SU-DHL-6 (cell line): ENCODE measurements at regions not wholly inside any gene's neighbourhood (a gene's known extent, or its start where the extent isn't known, plus 50 kb on each side); places are given as distances from the start of the nearest gene placed in this dataset.

Experiments used
- H2AFZ ChIP-seq: fragments of 200-600 bp; sonication (generic); 2 replicates; pipeline ENCODE4 v1.6.1; 2014; ENCODE audit warnings: low read depth, mild to moderate bottlenecking, moderate library complexity, mixed read lengths, antibody characterized with exemption, low read length; ENCODE audit not compliant: severe bottlenecking
- H3F3A ChIP-seq: fragments of 200-600 bp; shearing (Covaris generic); 2 replicates; pipeline ENCODE4 v1.6.0; 2016; ENCODE audit warnings: antibody characterized with exemption, mild to moderate bottlenecking; ENCODE audit not compliant: insufficient read depth
- H3K27ac ChIP-seq: fragments of 200-600 bp; sonication (generic); 2 replicates; pipeline ENCODE4 v1.5.1; 2016; ENCODE audit warnings: low read depth, mild to moderate bottlenecking, low read length, moderate library complexity, mixed read lengths
- H3K27me3 ChIP-seq: fragments of 200-600 bp; sonication (generic), shearing (Covaris generic); 2 replicates; pipeline ENCODE4 v1.6.0; 2014; ENCODE audit warnings: mild to moderate bottlenecking, low read length
- H3K36me3 ChIP-seq: fragments of 200-600 bp; sonication (generic); 2 replicates; pipeline ENCODE4 v1.6.1; 2014; ENCODE audit warnings: mild to moderate bottlenecking, low read length, mixed read lengths
- H3K4me2 ChIP-seq: fragments of 300-600, 200-600 bp; shearing (Covaris generic), sonication (generic); 2 replicates; pipeline ENCODE4 v1.6.0; 2014; ENCODE audit warnings: low read length, low read depth, mild to moderate bottlenecking; ENCODE audit not compliant: poor library complexity, severe bottlenecking
- H3K4me3 ChIP-seq: fragments of 200-600 bp; sonication (generic); 2 replicates; pipeline ENCODE4 v1.5.1; 2014; ENCODE audit warnings: antibody characterized with exemption, low read length, mild to moderate bottlenecking, mixed read lengths; ENCODE audit not compliant: insufficient read depth, poor library complexity, severe bottlenecking
- H3K79me2 ChIP-seq: fragments of 200-600 bp; sonication (generic); 2 replicates; pipeline ENCODE4 v1.6.1; 2014; ENCODE audit warnings: mild to moderate bottlenecking, low read length, moderate library complexity; ENCODE audit not compliant: insufficient read depth
- H3K9ac ChIP-seq: fragments of 200-600 bp; sonication (generic); 2 replicates; pipeline ENCODE4 v1.7.0; 2014; ENCODE audit warnings: mild to moderate bottlenecking, low read length
- H3K9me2 ChIP-seq: fragments of 200-600 bp; sonication (generic); replicated peaks from 2 replicates; pipeline ENCODE4 v1.6.1; 2014; ENCODE audit warnings: low read length; ENCODE audit not compliant: insufficient read depth
- H3K9me3 ChIP-seq: fragments of 200-600 bp; sonication (generic); 2 replicates; pipeline ENCODE4 v1.6.1; 2014; ENCODE audit warnings: low read length, mixed read lengths; ENCODE audit not compliant: insufficient read depth
- H4K20me1 ChIP-seq: fragments of 200-600 bp; sonication (generic); 2 replicates; pipeline ENCODE4 v1.6.1; 2014; ENCODE audit warnings: low read depth, mild to moderate bottlenecking, antibody characterized with exemption, low read length, moderate library complexity, mixed read lengths
- EZH2phosphoT487 ChIP-seq: fragments of 200-600 bp; sonication (generic), shearing (Covaris generic); conservative IDR thresholded peaks from 2 replicates; pipeline ENCODE4 v1.6.1; 2018; ENCODE audit warnings: mild to moderate bottlenecking, antibody characterized with exemption, low read length, moderate library complexity, mixed read lengths
- TF ChIP-seq, protein P1 (sequence below): fragments of 200-600 bp; sonication (generic); IDR thresholded peaks from one replicate; pipeline ENCODE4 v1.5.1; 2017; ENCODE audit warnings: antibody characterized with exemption, mild to moderate bottlenecking, low read length, moderate library complexity; ENCODE audit not compliant: insufficient read depth, poor library complexity, severe bottlenecking

DNA sequence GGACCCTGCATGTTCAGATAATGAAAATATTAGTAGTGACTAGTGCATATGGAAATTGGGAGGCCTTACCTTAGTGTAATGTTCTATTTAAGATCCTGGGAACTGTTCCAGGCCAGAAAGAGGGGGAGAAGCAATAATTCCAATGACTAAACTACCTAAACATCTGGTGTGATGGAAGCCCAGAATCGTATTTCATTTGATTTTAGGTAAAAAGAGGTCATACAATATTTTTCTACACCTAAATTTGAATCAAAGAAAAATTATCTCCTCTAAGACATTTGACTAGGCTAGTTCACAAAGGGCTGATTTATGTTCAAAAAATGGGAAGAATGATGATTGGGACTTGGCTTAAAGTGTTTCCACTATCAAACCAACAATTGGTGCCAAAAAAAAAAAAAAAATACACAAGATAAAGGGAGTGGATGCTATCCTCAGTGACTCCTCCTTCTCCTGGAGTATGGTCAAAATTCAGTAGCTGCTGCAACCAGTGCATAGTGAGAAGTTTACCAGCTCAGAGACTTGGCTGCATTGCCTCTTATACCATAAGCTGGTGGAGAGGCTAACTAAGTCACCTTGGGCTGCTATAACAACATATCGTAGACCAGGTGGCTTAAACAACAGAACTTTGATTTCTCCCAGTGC, 1038.3 kb upstream of the ACVR2A start:
- Histone ChIP-seq H4K20me1 (no peaks in the 10 kb centered on the region), H3K9me3 (no peaks in the 10 kb centered on the region), H3K36me3 (no peaks in the 10 kb centered on the region), H3K79me2 (no peaks in the 10 kb centered on the region), H2AFZ (no peak overlapping the region), H3K4me3 (no peak overlapping the region), H3F3A (no peaks in the 10 kb centered on the region), H3K27me3 (no peaks in the 10 kb centered on the region), H3K9me2 (no peaks in the 10 kb centered on the region), H3K4me2 (no peak overlapping the region), H3K27ac (no peak overlapping the region), H3K9ac (no peak overlapping the region)
- TF ChIP-seq, protein P1, sequence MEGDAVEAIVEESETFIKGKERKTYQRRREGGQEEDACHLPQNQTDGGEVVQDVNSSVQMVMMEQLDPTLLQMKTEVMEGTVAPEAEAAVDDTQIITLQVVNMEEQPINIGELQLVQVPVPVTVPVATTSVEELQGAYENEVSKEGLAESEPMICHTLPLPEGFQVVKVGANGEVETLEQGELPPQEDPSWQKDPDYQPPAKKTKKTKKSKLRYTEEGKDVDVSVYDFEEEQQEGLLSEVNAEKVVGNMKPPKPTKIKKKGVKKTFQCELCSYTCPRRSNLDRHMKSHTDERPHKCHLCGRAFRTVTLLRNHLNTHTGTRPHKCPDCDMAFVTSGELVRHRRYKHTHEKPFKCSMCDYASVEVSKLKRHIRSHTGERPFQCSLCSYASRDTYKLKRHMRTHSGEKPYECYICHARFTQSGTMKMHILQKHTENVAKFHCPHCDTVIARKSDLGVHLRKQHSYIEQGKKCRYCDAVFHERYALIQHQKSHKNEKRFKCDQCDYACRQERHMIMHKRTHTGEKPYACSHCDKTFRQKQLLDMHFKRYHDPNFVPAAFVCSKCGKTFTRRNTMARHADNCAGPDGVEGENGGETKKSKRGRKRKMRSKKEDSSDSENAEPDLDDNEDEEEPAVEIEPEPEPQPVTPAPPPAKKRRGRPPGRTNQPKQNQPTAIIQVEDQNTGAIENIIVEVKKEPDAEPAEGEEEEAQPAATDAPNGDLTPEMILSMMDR, result no peak
- no peak for TF ChIP-seq EZH2phosphoT487

DNA sequence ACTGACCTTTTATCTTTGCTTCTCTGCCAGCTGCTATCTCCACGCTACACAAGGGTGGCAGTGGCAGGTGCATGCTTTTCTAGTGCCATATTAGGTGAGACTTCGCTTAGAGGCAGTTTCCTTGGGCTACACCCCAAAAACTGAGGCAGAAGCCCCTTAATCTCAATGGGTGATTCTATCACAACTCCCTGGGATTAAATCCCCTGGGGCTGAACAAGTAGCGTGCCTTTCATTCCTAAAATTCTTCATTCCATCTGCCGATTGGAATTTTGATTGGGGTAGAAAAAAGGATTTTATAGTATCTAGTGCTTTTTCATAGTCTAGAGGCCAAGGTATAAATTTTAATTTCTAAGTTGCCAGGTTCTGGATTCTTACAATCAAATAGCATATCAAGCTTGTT, 1040.5 kb upstream of the ACVR2A start:
- Histone ChIP-seq H3F3A (no peaks in the 10 kb centered on the region), H4K20me1 (no peaks in the 10 kb centered on the region), H2AFZ (no peak overlapping the region), H3K9me3 (no peaks in the 10 kb centered on the region), H3K27ac (no peak overlapping the region), H3K27me3 (no peaks in the 10 kb centered on the region), H3K36me3 (no peaks in the 10 kb centered on the region), H3K79me2 (no peaks in the 10 kb centered on the region), H3K9me2 (no peaks in the 10 kb centered on the region), H3K4me2 (no peak overlapping the region), H3K4me3 (no peak overlapping the region), H3K9ac (no peak overlapping the region)
- no peak for TF ChIP-seq EZH2phosphoT487
- TF ChIP-seq, protein P1, result no peak

DNA sequence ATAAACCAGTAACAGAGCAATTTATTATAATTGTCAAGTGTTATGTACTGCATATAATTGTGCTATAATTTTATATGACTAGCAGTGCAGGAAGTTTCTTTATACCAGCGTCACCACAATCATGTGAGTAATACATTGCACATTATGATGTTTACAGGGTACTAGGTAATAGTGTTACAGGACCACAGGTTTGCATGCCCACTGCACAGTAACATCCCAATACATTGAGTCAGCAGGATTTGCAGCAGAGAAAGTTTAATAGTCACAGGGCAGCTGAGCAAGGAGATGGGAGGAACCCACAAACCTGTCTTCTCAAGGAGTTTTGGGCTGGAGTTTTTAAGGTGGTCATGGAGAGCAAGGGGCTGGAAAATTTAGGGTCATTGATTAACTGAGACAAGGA, 1042.9 kb upstream of the ACVR2A start:
- Histone ChIP-seq H3K9me2 (no peaks in the 10 kb centered on the region), H3K27ac (no peak overlapping the region), H4K20me1 (no peaks in the 10 kb centered on the region), H3K36me3 (no peaks in the 10 kb centered on the region), H3F3A (no peaks in the 10 kb centered on the region), H3K4me3 (no peak overlapping the region), H3K79me2 (no peaks in the 10 kb centered on the region), H3K9ac (no peak overlapping the region), H3K9me3 (no peaks in the 10 kb centered on the region), H3K4me2 (no peak overlapping the region), H2AFZ (no peak overlapping the region), H3K27me3 (no peaks in the 10 kb centered on the region)
- TF ChIP-seq, protein P1, result no peak
- no peak for TF ChIP-seq EZH2phosphoT487
